Ovary (tissue), 7 donors: ENCODE measurements at regions not wholly inside any gene's neighbourhood (a gene's known extent, or its start where the extent isn't known, plus 50 kb on each side); places are given as distances from the start of the nearest gene placed in this dataset.

Experiments used
- DNase-seq, 5 donors: peaks; one replicate each; pipeline ENCODE4 v3.0.0-alpha.2; 2019 to 2020
- H3K27ac ChIP-seq, 2 donors: fragments of 200-600 bp; one replicate each; pipeline versions ENCODE4 v1.5.1 to v1.8.0; 2019 to 2022
- H3K27me3 ChIP-seq: fragments of 200-600 bp; one replicate; pipeline ENCODE4 v1.8.0; 2022
- H3K36me3 ChIP-seq: fragments of 200-600 bp; sonication (generic); one replicate; pipeline ENCODE4 v1.5.1; 2019
- H3K4me1 ChIP-seq: one replicate; pipeline ENCODE4 v1.8.1; 2013; ENCODE audit warnings: mild to moderate bottlenecking, moderate library complexity; ENCODE audit not compliant: insufficient read depth
- H3K4me3 ChIP-seq: fragments of 200-600 bp; sonication (generic); one replicate; pipeline ENCODE4 v1.5.1; 2017
- H3K9me3 ChIP-seq, 2 donors: fragments of 200-600 bp in 1 of 2; sonication (generic) in 1 of 2; one replicate each; pipeline versions ENCODE4 v1.5.1 to v1.8.1; 2013 to 2019; ENCODE audit warnings: mild to moderate bottlenecking in 1 of 2, moderate library complexity in 1 of 2
- CTCF ChIP-seq, 3 donors: fragments of 450-650 bp in 2 of 3; fragments of 200-600 bp in 1 of 3; IDR thresholded peaks; one replicate each; pipeline versions ENCODE4 v1.5.1 to v1.8.0; 2016 to 2022; ENCODE audit warnings: antibody characterized with exemption in 3 of 3, mild to moderate bottlenecking in 1 of 3
- EP300 ChIP-seq: sonication (generic); formaldehyde crosslinking; IDR thresholded peaks from one replicate; pipeline ENCODE4 v1.6.1; 2017; ENCODE audit warnings: antibody characterized with exemption
- POLR2A ChIP-seq: fragments of 450-650 bp; IDR thresholded peaks from one replicate; pipeline ENCODE4 v1.6.1; 2017; ENCODE audit warnings: antibody characterized with exemption, mild to moderate bottlenecking, moderate library complexity
- WGBS, 3 donors: extraction: QIAGEN DNeasy Blood & Tissue Kit in 1 of 3; methylation state at CpG; one replicate each; pipeline versions ENCODE4 v1.1.5 to v1.1.7; 2013 to 2017; 5-methylcytosine and 5-hydroxymethylcytosine counted together
- intact Hi-C, 4 donors: fragments of 100-400 bp; cut with DNase I; formaldehyde crosslinking; loops; one replicate each; pipeline versions ENCODE4 v1.11.0 to v1.15.1; 2022 to 2023
- donor health status: DM: no; HTN: no; CAD: no; lungs with moderate emphysema.
- donor health status: DM: no; HTN: no; CAD: no.
- donor health status: Bipolar disorder and iron deficiency.
- donor health status: DM: no; HTN: no; CAD: no.
- donor health status: DM: yes; HTN: yes; CAD: no.

DNA sequence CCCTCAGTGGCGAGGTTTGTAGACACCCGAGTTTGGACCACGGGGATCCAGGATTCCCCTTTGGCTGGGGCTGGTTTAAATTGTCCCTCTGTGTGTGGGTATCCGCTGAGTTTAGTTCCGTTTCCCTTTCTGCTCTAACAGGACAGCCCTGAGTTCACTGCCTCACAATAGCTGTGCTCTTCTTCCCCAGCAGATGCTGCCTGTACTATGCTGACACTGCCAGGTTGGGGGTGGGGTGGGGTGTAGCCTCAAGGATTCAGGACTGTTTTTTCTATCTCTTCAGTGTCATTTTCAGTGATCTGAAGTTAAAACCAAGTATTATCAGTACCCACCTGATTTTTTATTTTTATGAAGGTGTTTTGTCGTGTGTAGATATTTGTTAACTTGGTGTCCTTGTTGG, 655.0 kb downstream of the COL12A1 start:
- no peak overlapping the region for H3K4me3 ChIP-seq
- DNase-seq = no peak
- H3K36me3 ChIP-seq = no peaks in the 10 kb centered on the region
- no peaks in the 10 kb centered on the region for H3K27me3 ChIP-seq
- no peaks in the 10 kb centered on the region for H3K9me3 ChIP-seq
- no peak overlapping the region for H3K27ac ChIP-seq
- no peak for TF ChIP-seq POLR2A
- no peak for TF ChIP-seq EP300
- no peak for TF ChIP-seq CTCF (IDR thresholded peaks at IDR 0.05)
- no peaks in the 10 kb centered on the region for H3K4me1 ChIP-seq
- intact Hi-C loops = no loop called here
- WGBS, 3 donors = 93 to 99% (median 94%) methylated on average over 6 of the region's 6 CpGs

DNA sequence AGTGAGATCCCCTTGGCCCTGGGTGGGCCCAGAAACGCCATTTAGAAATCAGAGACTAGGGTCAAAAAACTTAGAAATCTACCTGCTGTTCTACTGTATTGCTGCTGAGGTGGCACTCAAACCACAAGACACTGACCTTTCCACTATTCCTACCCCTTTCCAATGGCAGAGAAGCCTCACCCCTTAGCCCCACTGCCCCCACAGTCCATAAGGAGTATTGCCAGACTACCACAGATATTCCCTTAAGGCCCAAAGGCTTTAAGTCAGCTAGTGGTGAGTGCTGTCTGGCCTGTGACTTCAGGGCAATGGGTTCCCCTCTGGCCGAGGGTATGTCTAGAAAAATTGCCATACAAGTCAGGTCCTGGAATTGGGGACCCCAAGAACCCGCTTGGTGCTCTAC, 656.1 kb downstream of the COL12A1 start:
- no peak for TF ChIP-seq EP300
- no peak for TF ChIP-seq POLR2A
- TF ChIP-seq CTCF (IDR thresholded peaks at IDR 0.05) = no peak
- Histone ChIP-seq H3K36me3 (no peaks in the 10 kb centered on the region), H3K4me3 (no peak overlapping the region), H3K4me1 (no peaks in the 10 kb centered on the region), H3K27ac (no peak overlapping the region), H3K9me3 (no peaks in the 10 kb centered on the region), H3K27me3 (no peaks in the 10 kb centered on the region)
- intact Hi-C loops = no loop called here
- 90 to 98% (median 94%) methylated on average over 3 of the region's 3 CpGs for WGBS, 3 donors
- no peak for DNase-seq

DNA sequence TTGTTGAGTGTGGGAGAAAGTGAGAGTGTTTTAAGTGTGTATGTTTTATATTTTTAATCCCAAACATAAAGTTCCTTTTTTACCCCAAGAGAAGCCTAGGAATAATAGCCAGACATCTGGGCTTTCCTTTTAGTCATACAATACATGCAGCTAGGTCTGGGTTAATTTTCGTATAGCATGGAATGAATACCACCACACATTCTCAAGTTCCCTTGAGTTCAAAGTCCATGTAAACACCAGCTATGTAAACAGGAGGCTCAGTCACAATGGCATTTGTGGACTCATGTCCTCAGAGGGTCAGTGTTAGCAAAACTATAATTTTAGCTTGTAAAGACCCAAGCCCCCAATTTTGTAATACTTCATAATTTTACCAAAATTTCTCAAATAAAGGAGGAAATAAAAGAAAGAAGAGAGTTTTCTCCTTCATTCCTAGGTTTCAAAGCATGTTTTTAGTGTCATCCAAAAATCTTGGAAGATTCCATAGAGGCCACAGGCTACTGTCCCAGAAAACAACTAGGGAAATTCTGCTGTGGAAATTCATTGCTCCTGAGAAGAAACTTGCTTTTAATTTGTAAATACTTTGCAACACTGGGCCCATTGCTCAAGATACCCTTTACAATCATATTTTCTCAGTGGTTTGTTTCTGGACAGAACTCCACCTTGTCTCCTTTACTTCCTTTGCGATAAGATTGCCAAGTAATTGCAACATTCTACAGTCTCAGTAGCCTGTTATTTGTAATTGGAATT, 671.2 kb downstream of the COL12A1 start:
- no peaks in the 10 kb centered on the region for H3K9me3 ChIP-seq
- 41 to 61% (median 57%) methylated on average over 2 of the region's 2 CpGs for WGBS, 3 donors
- DNase-seq = no peak
- H3K27ac ChIP-seq = no peak overlapping the region
- H3K36me3 ChIP-seq = no peaks in the 10 kb centered on the region
- TF ChIP-seq EP300 = no peak
- TF ChIP-seq CTCF (IDR thresholded peaks at IDR 0.05) = no peak
- TF ChIP-seq POLR2A = no peak
- intact Hi-C loops = no loop called here
- H3K4me1 ChIP-seq = no peaks in the 10 kb centered on the region
- H3K4me3 ChIP-seq = no peak overlapping the region
- no peaks in the 10 kb centered on the region for H3K27me3 ChIP-seq

DNA sequence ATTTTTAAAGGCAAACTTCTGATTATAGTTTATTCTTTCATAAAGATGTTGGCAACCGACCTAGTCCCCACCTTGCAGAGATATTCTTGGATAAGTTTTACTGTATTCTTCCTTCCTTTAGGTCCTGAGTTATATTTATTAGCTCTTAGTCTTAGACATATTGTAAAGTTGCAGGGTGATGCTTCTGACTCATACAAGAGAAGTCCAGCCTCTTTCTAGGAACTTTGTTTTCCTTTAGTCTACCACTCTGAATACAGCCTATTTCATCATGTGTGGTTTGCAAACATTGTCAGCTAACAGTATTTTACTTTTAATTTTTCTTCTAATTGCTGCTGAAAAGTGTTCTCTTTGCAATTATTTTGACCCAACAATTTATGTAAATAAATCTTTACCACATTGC, 686.7 kb downstream of the COL12A1 start:
- Histone ChIP-seq H3K4me3 (no peak overlapping the region), H3K27me3 (no peaks in the 10 kb centered on the region), H3K36me3 (no peaks in the 10 kb centered on the region), H3K9me3 (no peaks in the 10 kb centered on the region), H3K4me1 (no peaks in the 10 kb centered on the region), H3K27ac (no peak overlapping the region)
- intact Hi-C loops = no loop called here
- no peak for DNase-seq
- no peak for TF ChIP-seq POLR2A
- TF ChIP-seq EP300 = no peak
- TF ChIP-seq CTCF (IDR thresholded peaks at IDR 0.05) = no peak
- 51 to 57% (median 56%) methylated on average over 1 of the region's 1 CpG for WGBS, 3 donors
